ENCODE measurements at regions not wholly inside any gene's neighbourhood (a gene's known extent, or its start where the extent isn't known, plus 50 kb on each side); places are given as distances from the start of the nearest gene placed in this dataset.

- no peak for TF ChIP-seq EZH2 (IDR thresholded peaks at IDR 0.05; ENCODE audit: low read depth)
- TF ChIP-seq, protein P1, sequence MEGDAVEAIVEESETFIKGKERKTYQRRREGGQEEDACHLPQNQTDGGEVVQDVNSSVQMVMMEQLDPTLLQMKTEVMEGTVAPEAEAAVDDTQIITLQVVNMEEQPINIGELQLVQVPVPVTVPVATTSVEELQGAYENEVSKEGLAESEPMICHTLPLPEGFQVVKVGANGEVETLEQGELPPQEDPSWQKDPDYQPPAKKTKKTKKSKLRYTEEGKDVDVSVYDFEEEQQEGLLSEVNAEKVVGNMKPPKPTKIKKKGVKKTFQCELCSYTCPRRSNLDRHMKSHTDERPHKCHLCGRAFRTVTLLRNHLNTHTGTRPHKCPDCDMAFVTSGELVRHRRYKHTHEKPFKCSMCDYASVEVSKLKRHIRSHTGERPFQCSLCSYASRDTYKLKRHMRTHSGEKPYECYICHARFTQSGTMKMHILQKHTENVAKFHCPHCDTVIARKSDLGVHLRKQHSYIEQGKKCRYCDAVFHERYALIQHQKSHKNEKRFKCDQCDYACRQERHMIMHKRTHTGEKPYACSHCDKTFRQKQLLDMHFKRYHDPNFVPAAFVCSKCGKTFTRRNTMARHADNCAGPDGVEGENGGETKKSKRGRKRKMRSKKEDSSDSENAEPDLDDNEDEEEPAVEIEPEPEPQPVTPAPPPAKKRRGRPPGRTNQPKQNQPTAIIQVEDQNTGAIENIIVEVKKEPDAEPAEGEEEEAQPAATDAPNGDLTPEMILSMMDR (conservative IDR thresholded peaks at IDR 0.05) = no peak
Measured at GRCh38 chr5:54834121-54834842, 151.1 kb downstream of the ESM1 start.

Data from PC-9 (cell line).